Upper lobe of left lung (tissue), 6 donors: ENCODE measurements at regions not wholly inside any gene's neighbourhood (a gene's known extent, or its start where the extent isn't known, plus 50 kb on each side); places are given as distances from the start of the nearest gene placed in this dataset.

ENCODE experiments used
- ATAC-seq, 2 donors: fragments of 200-7000 bp; cut with Tn5 transposase; one replicate each; pipeline ENCODE4 v1.9.1; 2022; ENCODE audit warnings: mild to moderate bottlenecking in 2 of 2, moderate library complexity in 2 of 2; ENCODE audit not compliant: low FRiP score in 2 of 2
- DNase-seq, 2 donors: peaks; one replicate each; pipeline ENCODE4 v3.0.0-alpha.2; 2019 to 2020
- H3K27ac ChIP-seq, 4 donors: fragments of 200-600 bp; sonication (generic); one replicate each; pipeline ENCODE4 v1.5.1; 2016 to 2019
- H3K27me3 ChIP-seq, 4 donors: fragments of 200-600 bp; sonication (generic); one replicate each; pipeline ENCODE4 v1.5.1; 2017 to 2019
- H3K36me3 ChIP-seq, 4 donors: fragments of 200-600 bp; sonication (generic); one replicate each; pipeline ENCODE4 v1.5.1; 2016 to 2019
- H3K4me1 ChIP-seq, 4 donors: fragments of 200-600 bp; sonication (generic); one replicate each; pipeline ENCODE4 v1.5.1; 2018 to 2019
- H3K4me3 ChIP-seq, 4 donors: fragments of 200-600 bp; sonication (generic); one replicate each; pipeline ENCODE4 v1.5.1; 2017 to 2019; ENCODE audit warnings: mild to moderate bottlenecking in 2 of 4, moderate library complexity in 1 of 4
- H3K9me3 ChIP-seq, 4 donors: fragments of 200-600 bp; sonication (generic); one replicate each; pipeline ENCODE4 v1.5.1; 2018 to 2019
- CTCF ChIP-seq, 6 experiments: fragments of 450-650 bp in 4 of 6; fragments of 200-600 bp in 2 of 6; sonication (generic) in 2 of 6; IDR thresholded peaks; one replicate each; pipeline ENCODE4 v1.5.1; 2016 to 2019; ENCODE audit warnings: antibody characterized with exemption in 6 of 6
- EP300 ChIP-seq, 4 donors: sonication (generic); formaldehyde crosslinking; IDR thresholded peaks; one replicate each; pipeline ENCODE4 v1.5.1; 2017; ENCODE audit warnings: antibody characterized with exemption in 4 of 4, control low read depth in 2 of 4
- POLR2A ChIP-seq, 4 donors: fragments of 450-650 bp; IDR thresholded peaks; one replicate each; pipeline ENCODE4 v1.5.1; 2016 to 2017; ENCODE audit warnings: antibody characterized with exemption in 4 of 4, mild to moderate bottlenecking in 2 of 4
- POLR2AphosphoS5 ChIP-seq, 2 donors: sonication (generic); formaldehyde crosslinking; IDR thresholded peaks; one replicate each; pipeline ENCODE4 v1.5.1; 2017; ENCODE audit warnings: antibody characterized with exemption in 2 of 2
- WGBS, 2 donors: methylation state at CpG; one replicate each; pipeline ENCODE4 v1.1.5; 2017 to 2018; 5-methylcytosine and 5-hydroxymethylcytosine counted together
- donor health status: DM: no; HTN: no; CAD: no; lungs with moderate emphysema.
- donor health status: DM: no; HTN: yes; CAD: no; lungs with severe emphysema.

- no peak for TF ChIP-seq EP300 (IDR thresholded peaks at IDR 0.05)
- no peak for TF ChIP-seq POLR2A (IDR thresholded peaks at IDR 0.05)
- no peak for TF ChIP-seq POLR2AphosphoS5 (IDR thresholded peaks at IDR 0.05)
- no peak for TF ChIP-seq CTCF (IDR thresholded peaks at IDR 0.05)
- Histone ChIP-seq H3K27me3 (no peaks in the 10 kb centered on the region), H3K9me3 (no peaks in the 10 kb centered on the region), H3K36me3 (no peaks in the 10 kb centered on the region), H3K4me3 (no peak overlapping the region), H3K27ac (no peak overlapping the region), H3K4me1 (no peaks in the 10 kb centered on the region)
- ATAC-seq (no peak), DNase-seq (no peak)
- WGBS, 2 donors, result 87 to 94% methylated on average over 1 of the region's 1 CpG
These were observed 131.1 kb upstream of the IPO5 start for GRCh38 chr13:97822377-97822776.

- WGBS, 2 donors, result 85 to 87% methylated on average over 5 of the region's 5 CpGs
- no peak for DNase-seq
- TF ChIP-seq POLR2A (IDR thresholded peaks at IDR 0.05) (no peak), CTCF (IDR thresholded peaks at IDR 0.05) (no peak), POLR2AphosphoS5 (IDR thresholded peaks at IDR 0.05) (no peak), EP300 (IDR thresholded peaks at IDR 0.05) (no peak)
- H3K36me3 ChIP-seq, result no peaks in the 10 kb centered on the region
- ATAC-seq, result no peak
- H3K27ac ChIP-seq, result no peak overlapping the region
- no peak overlapping the region for H3K4me3 ChIP-seq
- no peaks in the 10 kb centered on the region for H3K27me3 ChIP-seq
- H3K4me1 ChIP-seq, result no peaks in the 10 kb centered on the region
- H3K9me3 ChIP-seq, result no peaks in the 10 kb centered on the region
These were observed 127.0 kb upstream of the IPO5 start for GRCh38 chr13:97826421-97827012.

GRCh38 chr13:97834250-97834649 lies 119.2 kb upstream of the IPO5 start:
- no peak overlapping the region for H3K27ac ChIP-seq
- H3K4me3 ChIP-seq, result no peak overlapping the region
- TF ChIP-seq POLR2A (IDR thresholded peaks at IDR 0.05) (no peak), EP300 (IDR thresholded peaks at IDR 0.05) (no peak), CTCF (IDR thresholded peaks at IDR 0.05) (no peak), POLR2AphosphoS5 (IDR thresholded peaks at IDR 0.05) (no peak)
- ATAC-seq, result no peak
- DNase-seq, result no peak
- no peaks in the 10 kb centered on the region for H3K27me3 ChIP-seq
- H3K9me3 ChIP-seq, result peaks cover 0 to 2% (median 0%) of the 10 kb centered on the region in 4 donors
- no peaks in the 10 kb centered on the region for H3K36me3 ChIP-seq
- no peaks in the 10 kb centered on the region for H3K4me1 ChIP-seq
- WGBS, 2 donors, result 71 to 79% methylated on average over 5 of the region's 5 CpGs

- H3K27me3 ChIP-seq, result no peaks in the 10 kb centered on the region
- TF ChIP-seq POLR2A (IDR thresholded peaks at IDR 0.05) (no peak), EP300 (IDR thresholded peaks at IDR 0.05) (no peak)
- DNase-seq, result no peak
- no peak overlapping the region for H3K4me3 ChIP-seq
- 94 to 100% methylated on average over 1 of the region's 1 CpG for WGBS, 2 donors
- no peaks in the 10 kb centered on the region for H3K4me1 ChIP-seq
- no peak overlapping the region for H3K27ac ChIP-seq
- no peaks in the 10 kb centered on the region for H3K9me3 ChIP-seq
- no peaks in the 10 kb centered on the region for H3K36me3 ChIP-seq
- ATAC-seq, result no peak
These were observed 110.3 kb upstream of the IPO5 start for GRCh38 chr13:97843189-97843588.

GRCh38 chr13:97844151-97844550 lies 109.3 kb upstream of the IPO5 start:
- TF ChIP-seq EP300 (IDR thresholded peaks at IDR 0.05) (no peak), POLR2A (IDR thresholded peaks at IDR 0.05) (no peak), POLR2AphosphoS5 (IDR thresholded peaks at IDR 0.05) (no peak), CTCF (IDR thresholded peaks at IDR 0.05) (no peak)

More at GRCh38 chr13:97844151-97844550, 109.3 kb upstream of the IPO5 start:
- Histone ChIP-seq H3K27me3 (no peaks in the 10 kb centered on the region), H3K9me3 (no peaks in the 10 kb centered on the region), H3K36me3 (no peaks in the 10 kb centered on the region), H3K27ac (no peak overlapping the region), H3K4me1 (no peaks in the 10 kb centered on the region), H3K4me3 (no peak overlapping the region)
- DNase-seq (no peak), ATAC-seq (no peak)
- 83% methylated on average over 5 of the region's 5 CpGs for WGBS, 2 donors
